NCI-H82 treated with DMSO at 0.1 percent for 48 hours (cell line): ENCODE measurements at regions not wholly inside any gene's neighbourhood (a gene's known extent, or its start where the extent isn't known, plus 50 kb on each side); places are given as distances from the start of the nearest gene placed in this dataset.
"Not testable (repeated sequence)": the region's sequence is repeated elsewhere in the genome, so short reads cannot be mapped to it uniquely, and the experiment has no call there.

Source experiments
- DNase-seq: peaks from one replicate; lab custom pipeline; 2025; ENCODE audit not compliant: unreplicated experiment; lab: John Stamatoyannopoulos, UW

GRCh38 chr16:17566656-17567450 lies 96.1 kb upstream of the XYLT1 start:
- no peak for DNase-seq

- no peak for DNase-seq
Observed at GRCh38 chr16:17566075-17566474, 95.3 kb upstream of the XYLT1 start.

- DNase-seq: no peak
Observed at GRCh38 chr16:17565605-17566004, 94.8 kb upstream of the XYLT1 start.

- no peak for DNase-seq
Observed at GRCh38 chr16:17564856-17565255, 94.1 kb upstream of the XYLT1 start.

GRCh38 chr16:17563323-17564091 lies 92.7 kb upstream of the XYLT1 start:
- no peak for DNase-seq

GRCh38 chr16:17561056-17561455 lies 90.3 kb upstream of the XYLT1 start:
- DNase-seq: no peak

- DNase-seq: no peak
Observed at GRCh38 chr16:17560548-17560947, 89.8 kb upstream of the XYLT1 start.

GRCh38 chr16:17559394-17559793 lies 88.6 kb upstream of the XYLT1 start:
- no peak for DNase-seq

- no peak for DNase-seq
Observed at GRCh38 chr16:17557949-17558348, 87.2 kb upstream of the XYLT1 start.

- DNase-seq: no peak
Observed at GRCh38 chr16:17557480-17557879, 86.7 kb upstream of the XYLT1 start.

- peak; percentile 37 for DNase-seq
Observed at GRCh38 chr16:17556276-17557052, 85.7 kb upstream of the XYLT1 start.

GRCh38 chr16:17555176-17555575 lies 84.4 kb upstream of the XYLT1 start:
- DNase-seq: no peak

- DNase-seq: no peak
Observed at GRCh38 chr16:17552351-17552750, 81.6 kb upstream of the XYLT1 start.

GRCh38 chr16:17551682-17552081 lies 80.9 kb upstream of the XYLT1 start:
- not testable (repeated sequence) for DNase-seq

- DNase-seq: no peak
Observed at GRCh38 chr16:17548825-17549224, 78.1 kb upstream of the XYLT1 start.

- no peak for DNase-seq
Observed at GRCh38 chr16:17544785-17545184, 74.0 kb upstream of the XYLT1 start.

GRCh38 chr16:17544304-17544703 lies 73.5 kb upstream of the XYLT1 start:
- DNase-seq: no peak

- no peak for DNase-seq
Observed at GRCh38 chr16:17543073-17543472, 72.3 kb upstream of the XYLT1 start.

GRCh38 chr16:17541324-17541723 lies 70.6 kb upstream of the XYLT1 start:
- DNase-seq: no peak

GRCh38 chr16:17538927-17539326 lies 68.2 kb upstream of the XYLT1 start:
- DNase-seq: no peak

GRCh38 chr16:17532338-17532995 lies 61.7 kb upstream of the XYLT1 start:
- DNase-seq: no peak
